ENCODE measurements at regions not wholly inside any gene's neighbourhood (a gene's known extent, or its start where the extent isn't known, plus 50 kb on each side); places are given as distances from the start of the nearest gene placed in this dataset.

GRCh38 chr20:51143652-51144051 is 120.7 kb upstream of the KCNG1 start:
- TF ChIP-seq CTCF (IDR thresholded peaks at IDR 0.05; ENCODE audit: low read length) (no peak), EZH2phosphoT487 (IDR thresholded peaks at IDR 0.05; ENCODE audit: low read length) (no peak), EZH2 (optimal IDR thresholded peaks at IDR 0.05; ENCODE audit: low read depth, low read length) (no peak)
